ENCODE measurements at regions not wholly inside any gene's neighbourhood (a gene's known extent, or its start where the extent isn't known, plus 50 kb on each side); places are given as distances from the start of the nearest gene placed in this dataset.

DNA sequence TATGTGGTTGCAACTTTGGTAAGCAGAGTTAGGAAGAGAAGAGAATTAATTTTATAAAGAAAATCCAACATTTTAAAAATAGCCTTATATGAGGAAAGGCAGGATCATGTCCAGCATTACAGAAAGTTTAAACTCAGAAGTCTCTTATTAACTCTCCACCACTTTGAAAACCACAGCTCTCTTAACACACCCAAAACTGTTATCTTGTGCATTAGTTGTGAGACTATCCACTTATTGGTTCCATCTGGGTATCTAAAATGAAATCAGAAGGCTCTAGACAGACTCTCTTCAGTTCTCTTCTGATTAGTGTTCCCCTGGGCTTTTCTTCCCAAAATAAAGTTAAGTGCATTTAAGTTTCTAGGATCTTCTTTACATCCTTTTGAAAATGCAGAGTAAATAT, 251.5 kb downstream of the TXNL1 start:
- H3K27ac ChIP-seq (ENCODE audit: extremely low read depth, low read depth, low read length) = no peak overlapping the region
- H3K4me2 ChIP-seq (ENCODE audit: insufficient read depth, low read length) = no peak overlapping the region
- H3K36me3 ChIP-seq (ENCODE audit: control insufficient read depth, insufficient read depth, low read length) = no peaks in the 10 kb centered on the region
- ChIA-PET POLR2A (no interaction called here), CTCF (ENCODE audit: low intra/inter-chr PET ratio) (no interaction called here)
- no peaks in the 10 kb centered on the region for H3K4me1 ChIP-seq (replicated peaks in 1 of 2; ENCODE audit: control insufficient read depth in 2 of 2, insufficient read depth in 2 of 2, low read length in 2 of 2)
- in situ Hi-C loops (cut with MboI) (no loop called here), intact Hi-C loops (cut with micrococcal nuclease) (no loop called here)
- H3K4me3 ChIP-seq = no peak overlapping the region
- H3K9me3 ChIP-seq (replicated peaks; ENCODE audit: control insufficient read depth, insufficient read depth, low read depth, low read length) = no peaks in the 10 kb centered on the region
- ATAC-seq (no peak), FAIRE-seq (no peak), DNase-seq (ENCODE audit: extremely low read depth in 1 of 4, low spot score in 3 of 4) (no peak)
- BruUV-seq (replicated peaks) = no TSS peak
- no peaks in the 10 kb centered on the region for H3K9me1 ChIP-seq (ENCODE audit: control insufficient read depth, insufficient read depth, low read length)
- no peaks in the 10 kb centered on the region for H3K79me2 ChIP-seq (ENCODE audit: control insufficient read depth, insufficient read depth, low read length)
- no peak overlapping the region for H2AFZ ChIP-seq (ENCODE audit: low read depth, low read length)
- no peaks in the 10 kb centered on the region for H3K27me3 ChIP-seq (ENCODE audit: control insufficient read depth in 2 of 2, insufficient read depth in 2 of 2, low read length in 2 of 2)
- H4K20me1 ChIP-seq (replicated peaks; ENCODE audit: control insufficient read depth, insufficient read depth, low read length) = no peaks in the 10 kb centered on the region
- no peak overlapping the region for H3K9ac ChIP-seq (ENCODE audit: insufficient read depth in 1 of 2, low read depth in 2 of 2, low read length in 2 of 2)
- no peak for TF ChIP-seq DACH1 (IDR thresholded peaks at IDR 0.05; ENCODE audit: partially characterized antibody)
- TF ChIP-seq CBX8 (IDR thresholded peaks at IDR 0.05; ENCODE audit: borderline replicate concordance, extremely low read depth, low read depth, low read length, poor library complexity, severe bottlenecking) = no peak
- no peak for TF ChIP-seq ZNF232 (CRISPR knock-in tag; IDR thresholded peaks at IDR 0.05)
- TF ChIP-seq, protein P1, sequence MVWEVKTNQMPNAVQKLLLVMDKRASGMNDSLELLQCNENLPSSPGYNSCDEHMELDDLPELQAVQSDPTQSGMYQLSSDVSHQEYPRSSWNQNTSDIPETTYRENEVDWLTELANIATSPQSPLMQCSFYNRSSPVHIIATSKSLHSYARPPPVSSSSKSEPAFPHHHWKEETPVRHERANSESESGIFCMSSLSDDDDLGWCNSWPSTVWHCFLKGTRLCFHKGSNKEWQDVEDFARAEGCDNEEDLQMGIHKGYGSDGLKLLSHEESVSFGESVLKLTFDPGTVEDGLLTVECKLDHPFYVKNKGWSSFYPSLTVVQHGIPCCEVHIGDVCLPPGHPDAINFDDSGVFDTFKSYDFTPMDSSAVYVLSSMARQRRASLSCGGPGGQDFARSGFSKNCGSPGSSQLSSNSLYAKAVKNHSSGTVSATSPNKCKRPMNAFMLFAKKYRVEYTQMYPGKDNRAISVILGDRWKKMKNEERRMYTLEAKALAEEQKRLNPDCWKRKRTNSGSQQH (CRISPR knock-in tag; IDR thresholded peaks at IDR 0.05) = no peak
- TF ChIP-seq, protein P2, sequence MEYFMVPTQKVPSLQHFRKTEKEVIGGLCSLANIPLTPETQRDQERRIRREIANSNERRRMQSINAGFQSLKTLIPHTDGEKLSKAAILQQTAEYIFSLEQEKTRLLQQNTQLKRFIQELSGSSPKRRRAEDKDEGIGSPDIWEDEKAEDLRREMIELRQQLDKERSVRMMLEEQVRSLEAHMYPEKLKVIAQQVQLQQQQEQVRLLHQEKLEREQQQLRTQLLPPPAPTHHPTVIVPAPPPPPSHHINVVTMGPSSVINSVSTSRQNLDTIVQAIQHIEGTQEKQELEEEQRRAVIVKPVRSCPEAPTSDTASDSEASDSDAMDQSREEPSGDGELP (CRISPR knock-in tag; IDR thresholded peaks at IDR 0.05; ENCODE audit: borderline replicate concordance) = no peak
- TF ChIP-seq, protein P3, sequence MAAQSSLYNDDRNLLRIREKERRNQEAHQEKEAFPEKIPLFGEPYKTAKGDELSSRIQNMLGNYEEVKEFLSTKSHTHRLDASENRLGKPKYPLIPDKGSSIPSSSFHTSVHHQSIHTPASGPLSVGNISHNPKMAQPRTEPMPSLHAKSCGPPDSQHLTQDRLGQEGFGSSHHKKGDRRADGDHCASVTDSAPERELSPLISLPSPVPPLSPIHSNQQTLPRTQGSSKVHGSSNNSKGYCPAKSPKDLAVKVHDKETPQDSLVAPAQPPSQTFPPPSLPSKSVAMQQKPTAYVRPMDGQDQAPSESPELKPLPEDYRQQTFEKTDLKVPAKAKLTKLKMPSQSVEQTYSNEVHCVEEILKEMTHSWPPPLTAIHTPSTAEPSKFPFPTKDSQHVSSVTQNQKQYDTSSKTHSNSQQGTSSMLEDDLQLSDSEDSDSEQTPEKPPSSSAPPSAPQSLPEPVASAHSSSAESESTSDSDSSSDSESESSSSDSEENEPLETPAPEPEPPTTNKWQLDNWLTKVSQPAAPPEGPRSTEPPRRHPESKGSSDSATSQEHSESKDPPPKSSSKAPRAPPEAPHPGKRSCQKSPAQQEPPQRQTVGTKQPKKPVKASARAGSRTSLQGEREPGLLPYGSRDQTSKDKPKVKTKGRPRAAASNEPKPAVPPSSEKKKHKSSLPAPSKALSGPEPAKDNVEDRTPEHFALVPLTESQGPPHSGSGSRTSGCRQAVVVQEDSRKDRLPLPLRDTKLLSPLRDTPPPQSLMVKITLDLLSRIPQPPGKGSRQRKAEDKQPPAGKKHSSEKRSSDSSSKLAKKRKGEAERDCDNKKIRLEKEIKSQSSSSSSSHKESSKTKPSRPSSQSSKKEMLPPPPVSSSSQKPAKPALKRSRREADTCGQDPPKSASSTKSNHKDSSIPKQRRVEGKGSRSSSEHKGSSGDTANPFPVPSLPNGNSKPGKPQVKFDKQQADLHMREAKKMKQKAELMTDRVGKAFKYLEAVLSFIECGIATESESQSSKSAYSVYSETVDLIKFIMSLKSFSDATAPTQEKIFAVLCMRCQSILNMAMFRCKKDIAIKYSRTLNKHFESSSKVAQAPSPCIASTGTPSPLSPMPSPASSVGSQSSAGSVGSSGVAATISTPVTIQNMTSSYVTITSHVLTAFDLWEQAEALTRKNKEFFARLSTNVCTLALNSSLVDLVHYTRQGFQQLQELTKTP (IDR thresholded peaks at IDR 0.05; ENCODE audit: low read depth in 1 of 2, partially characterized antibody in 2 of 2) = no peak
- TF ChIP-seq NR2C1 (IDR thresholded peaks at IDR 0.05) = no peak
- TF ChIP-seq NR2C1 (tag; IDR thresholded peaks at IDR 0.05) = no peak
- TF ChIP-seq, protein P4, sequence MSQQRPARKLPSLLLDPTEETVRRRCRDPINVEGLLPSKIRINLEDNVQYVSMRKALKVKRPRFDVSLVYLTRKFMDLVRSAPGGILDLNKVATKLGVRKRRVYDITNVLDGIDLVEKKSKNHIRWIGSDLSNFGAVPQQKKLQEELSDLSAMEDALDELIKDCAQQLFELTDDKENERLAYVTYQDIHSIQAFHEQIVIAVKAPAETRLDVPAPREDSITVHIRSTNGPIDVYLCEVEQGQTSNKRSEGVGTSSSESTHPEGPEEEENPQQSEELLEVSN (IDR thresholded peaks at IDR 0.05; ENCODE audit: borderline replicate concordance in 1 of 2, extremely low read depth in 1 of 2, insufficient read depth in 1 of 2, insufficient read length in 1 of 2, low read depth in 1 of 2, low read length in 1 of 2, poor library complexity in 1 of 2, severe bottlenecking in 1 of 2) = no peak
- TF ChIP-seq JUN (IDR thresholded peaks at IDR 0.05; ENCODE audit: borderline replicate concordance, low read depth, low read length) = no peak
- no peak for TF ChIP-seq JUN (CRISPR knock-in tag; IDR thresholded peaks at IDR 0.05; ENCODE audit: borderline replicate concordance)
- TF ChIP-seq NRF1 (conservative IDR thresholded peaks at IDR 0.05 in 1 of 2, IDR thresholded peaks at IDR 0.05 in 1 of 2) = no peak
- no peak for TF ChIP-seq SOX6 (IDR thresholded peaks at IDR 0.05)
- TF ChIP-seq ARID2 (IDR thresholded peaks at IDR 0.05) = no peak
- TF ChIP-seq ZNF184 (CRISPR knock-in tag; IDR thresholded peaks at IDR 0.05) = no peak
